HK-2 (cell line): ENCODE measurements at regions not wholly inside any gene's neighbourhood (a gene's known extent, or its start where the extent isn't known, plus 50 kb on each side); places are given as distances from the start of the nearest gene placed in this dataset.
"Not testable (repeated sequence)": the region's sequence is repeated elsewhere in the genome, so short reads cannot be mapped to it uniquely, and the experiment has no call there.

Source experiments
- DNase-seq: peaks from one replicate; pipeline ENCODE4 v3.0.0-alpha.2; 2018; ENCODE audit not compliant: unreplicated experiment

- no peak for DNase-seq
Observed at GRCh38 chr2:34204560-34204959, 605.5 kb upstream of the FAM98A start.

GRCh38 chr2:34201099-34201498 is 602.0 kb upstream of the FAM98A start:
- no peak for DNase-seq

DNA sequence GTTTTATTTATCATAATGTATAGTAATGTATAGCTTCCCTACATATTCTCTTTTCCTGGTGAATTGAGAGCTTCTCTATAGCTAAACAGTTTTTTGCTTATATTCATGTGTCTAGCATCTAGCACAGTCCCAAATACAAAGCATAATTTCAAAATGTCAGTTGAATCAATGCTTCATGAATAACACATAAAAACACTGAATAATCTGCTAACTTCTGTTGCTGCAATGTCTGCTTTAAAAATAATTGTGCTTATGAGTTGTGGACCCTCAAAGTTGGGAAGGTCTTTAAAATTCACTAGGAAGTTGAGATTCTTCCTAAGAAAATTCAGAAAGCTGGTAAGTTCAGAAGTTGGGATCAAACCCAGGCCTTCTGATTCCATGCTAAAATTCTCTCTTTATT is 600.9 kb upstream of the FAM98A start:
- DNase-seq, result no peak

DNA sequence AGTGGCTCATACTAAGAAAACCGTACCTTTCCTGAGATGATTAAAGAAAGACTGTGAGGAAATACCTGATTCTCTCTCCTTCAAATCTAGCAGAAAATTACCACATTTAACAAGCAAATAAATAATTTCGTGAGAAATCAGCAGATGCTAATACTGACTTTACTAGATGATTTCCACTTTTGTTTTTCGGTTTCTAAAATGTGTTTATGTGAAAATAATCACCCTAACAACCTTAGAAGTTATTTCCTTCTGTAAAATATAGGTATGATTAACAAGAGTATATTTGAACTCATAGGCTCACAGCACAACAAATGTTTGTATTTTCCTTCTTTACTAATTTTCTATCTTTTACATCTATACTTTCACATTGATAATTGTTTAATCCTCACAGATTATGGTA is 594.1 kb upstream of the FAM98A start:
- DNase-seq, result no peak

DNA sequence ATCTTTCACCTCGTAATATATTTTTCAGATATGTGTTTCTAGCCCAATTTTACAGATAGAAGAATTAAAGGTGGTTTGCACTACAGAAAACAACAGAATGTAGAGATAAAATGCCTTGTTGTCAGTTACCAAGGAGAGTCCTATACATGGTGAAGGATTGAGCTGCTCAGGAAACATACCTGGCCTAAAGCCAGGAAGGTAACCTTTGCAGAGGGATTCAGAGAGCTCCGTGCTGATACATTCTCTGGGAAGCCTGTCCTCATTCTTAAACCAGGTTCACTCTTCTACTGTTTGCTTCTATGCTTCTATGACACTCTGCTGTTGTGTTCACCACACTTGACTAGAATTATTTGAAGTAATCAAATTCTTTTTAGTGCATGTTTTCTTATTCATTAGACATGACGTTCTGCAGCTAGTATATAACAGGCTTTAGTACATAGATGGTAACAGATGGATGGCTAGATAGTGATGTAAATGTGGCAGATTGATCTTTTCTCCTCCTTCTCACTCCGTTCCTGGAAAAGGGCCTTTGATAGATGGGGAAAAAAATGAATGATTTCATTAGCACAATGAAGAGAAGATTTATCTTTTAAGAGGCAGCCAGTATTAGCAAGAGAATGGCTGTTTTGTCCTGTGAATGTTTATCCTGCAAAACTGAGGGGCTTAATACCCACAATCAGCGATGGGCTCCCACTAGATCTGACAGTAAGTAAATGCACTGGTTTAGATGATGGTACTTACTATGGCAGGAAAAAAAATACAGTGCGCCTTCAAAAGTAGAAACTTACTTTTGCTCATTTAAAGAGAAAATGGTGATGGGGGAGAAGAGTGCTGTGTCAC is 589.6 kb upstream of the FAM98A start:
- no peak for DNase-seq

- no peak for DNase-seq
Observed at GRCh38 chr2:34179511-34179910, 580.4 kb upstream of the FAM98A start.

DNA sequence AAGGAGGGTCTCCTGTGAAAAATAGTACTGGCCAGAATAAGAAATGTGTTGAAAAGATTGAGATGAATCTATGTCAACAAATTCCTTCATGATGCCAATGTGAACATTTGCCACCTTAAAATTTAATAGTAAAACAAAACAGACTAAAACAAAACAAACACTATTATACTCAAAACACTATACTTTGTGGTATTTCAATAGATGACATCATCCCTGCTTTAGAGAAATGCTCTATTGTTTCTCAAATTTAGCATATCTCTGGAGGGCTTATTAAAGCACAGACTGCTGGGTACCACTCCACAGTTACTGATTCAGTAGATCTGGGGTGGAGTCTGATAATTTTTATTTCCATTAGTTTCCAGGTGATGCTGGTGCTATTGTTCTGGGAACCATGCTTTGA is 579.4 kb upstream of the FAM98A start:
- no peak for DNase-seq

DNA sequence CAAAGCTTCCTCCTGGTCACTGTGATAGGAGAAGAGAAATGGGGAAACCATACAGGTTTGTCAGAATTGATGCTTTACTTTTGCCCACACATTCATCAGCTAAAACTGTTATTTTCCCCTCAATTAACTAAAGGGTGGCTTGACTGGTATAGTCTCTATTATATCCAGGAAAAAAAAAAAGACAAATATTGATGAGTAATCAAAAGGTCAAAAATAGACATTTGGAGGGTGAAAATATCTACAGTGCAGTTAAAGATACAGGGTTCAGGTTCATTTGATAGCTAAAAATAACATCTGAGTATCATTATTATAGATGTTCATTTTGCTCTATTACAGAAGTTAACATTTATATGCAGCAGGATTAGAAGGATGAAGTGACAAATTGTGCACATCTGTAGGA is 577.6 kb upstream of the FAM98A start:
- DNase-seq, result no peak

DNA sequence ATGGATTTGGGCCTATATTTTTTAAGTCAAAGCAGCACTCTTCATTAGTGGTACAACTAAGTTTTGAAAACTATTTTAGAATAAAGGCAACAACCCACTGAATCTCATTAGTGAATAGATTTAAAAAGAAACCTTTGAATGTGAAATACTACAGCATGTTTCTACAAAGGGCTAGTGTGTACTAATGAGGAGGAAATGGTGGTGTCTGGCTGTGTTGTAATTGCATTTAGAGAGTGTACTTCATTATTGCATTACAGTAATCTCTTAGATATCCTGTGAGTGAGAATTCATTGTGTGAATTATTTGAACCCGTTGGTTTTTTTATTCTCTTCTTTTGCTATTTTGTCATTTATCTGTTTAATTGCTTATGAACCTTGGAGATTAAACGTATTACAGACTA is 575.4 kb upstream of the FAM98A start:
- DNase-seq, result no peak

GRCh38 chr2:34162231-34162630 is 563.1 kb upstream of the FAM98A start:
- DNase-seq, result peak; percentile 20

DNA sequence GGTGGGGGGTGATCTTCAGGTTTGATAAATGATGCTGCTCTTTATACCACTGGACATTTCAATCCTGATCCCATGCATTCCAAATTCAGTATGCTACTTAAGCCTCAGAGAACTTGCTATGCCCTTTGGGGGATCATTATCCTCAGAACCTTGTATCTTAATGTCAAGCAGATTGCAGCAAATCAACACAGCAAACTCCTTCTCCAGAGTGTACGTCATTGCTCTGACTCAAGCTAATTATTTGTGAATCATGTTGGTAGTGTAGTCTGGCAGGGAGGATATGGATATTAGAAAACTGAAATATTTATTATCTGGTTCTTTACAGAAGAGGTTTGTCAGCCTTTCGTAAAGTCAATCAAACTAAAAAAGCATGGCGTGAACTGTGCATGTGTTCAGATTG is 562.5 kb upstream of the FAM98A start:
- DNase-seq, result no peak

- DNase-seq, result no peak
Observed at GRCh38 chr2:34159901-34160300, 560.8 kb upstream of the FAM98A start.

GRCh38 chr2:34153484-34153883 is 554.4 kb upstream of the FAM98A start:
- DNase-seq, result no peak

GRCh38 chr2:34147780-34148179 is 548.7 kb upstream of the FAM98A start:
- no peak for DNase-seq

- DNase-seq, result no peak
Observed at GRCh38 chr2:34143149-34143548, 544.0 kb upstream of the FAM98A start.

- not testable (repeated sequence) for DNase-seq
Observed at GRCh38 chr2:34142531-34143008, 543.5 kb upstream of the FAM98A start.

DNA sequence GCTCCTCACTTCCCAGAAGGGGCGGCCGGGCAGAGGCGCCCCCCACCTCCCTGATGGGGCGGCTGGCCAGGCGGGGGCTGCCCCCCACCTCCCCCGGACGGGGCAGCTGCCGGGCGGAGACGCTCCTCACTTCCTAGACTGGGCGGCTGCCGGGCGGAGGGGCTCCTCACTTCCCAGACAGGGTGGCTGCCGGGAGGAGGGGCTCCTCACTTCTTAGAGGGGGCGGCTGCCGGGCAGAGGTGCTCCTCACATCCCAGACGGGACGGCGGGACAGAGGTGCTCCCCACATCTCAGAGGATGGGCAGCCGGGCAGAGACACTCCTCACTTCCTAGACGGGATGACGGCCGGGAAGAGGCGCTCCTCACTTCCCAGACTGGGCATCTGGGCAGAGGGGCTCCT is 534.0 kb upstream of the FAM98A start:
- not testable (repeated sequence) for DNase-seq

DNA sequence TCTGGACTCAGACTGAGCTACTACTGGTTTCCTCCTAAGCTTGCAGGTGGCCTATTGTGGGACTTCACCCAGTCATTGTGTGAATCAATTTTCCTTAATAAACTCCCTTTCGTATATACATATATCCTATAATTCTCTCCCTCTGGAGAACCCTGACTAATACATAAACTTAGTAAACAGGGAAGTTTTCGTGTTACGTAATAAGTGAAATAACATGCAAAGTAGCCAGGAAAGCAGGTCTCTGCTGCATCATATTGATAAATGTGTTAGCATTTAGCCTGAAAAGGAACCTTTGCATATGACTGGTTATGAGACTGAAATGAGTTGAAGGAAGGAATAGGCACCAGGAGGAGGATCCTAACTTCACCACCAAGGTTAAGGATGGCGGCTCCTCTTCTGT is 527.2 kb upstream of the FAM98A start:
- DNase-seq, result no peak

DNA sequence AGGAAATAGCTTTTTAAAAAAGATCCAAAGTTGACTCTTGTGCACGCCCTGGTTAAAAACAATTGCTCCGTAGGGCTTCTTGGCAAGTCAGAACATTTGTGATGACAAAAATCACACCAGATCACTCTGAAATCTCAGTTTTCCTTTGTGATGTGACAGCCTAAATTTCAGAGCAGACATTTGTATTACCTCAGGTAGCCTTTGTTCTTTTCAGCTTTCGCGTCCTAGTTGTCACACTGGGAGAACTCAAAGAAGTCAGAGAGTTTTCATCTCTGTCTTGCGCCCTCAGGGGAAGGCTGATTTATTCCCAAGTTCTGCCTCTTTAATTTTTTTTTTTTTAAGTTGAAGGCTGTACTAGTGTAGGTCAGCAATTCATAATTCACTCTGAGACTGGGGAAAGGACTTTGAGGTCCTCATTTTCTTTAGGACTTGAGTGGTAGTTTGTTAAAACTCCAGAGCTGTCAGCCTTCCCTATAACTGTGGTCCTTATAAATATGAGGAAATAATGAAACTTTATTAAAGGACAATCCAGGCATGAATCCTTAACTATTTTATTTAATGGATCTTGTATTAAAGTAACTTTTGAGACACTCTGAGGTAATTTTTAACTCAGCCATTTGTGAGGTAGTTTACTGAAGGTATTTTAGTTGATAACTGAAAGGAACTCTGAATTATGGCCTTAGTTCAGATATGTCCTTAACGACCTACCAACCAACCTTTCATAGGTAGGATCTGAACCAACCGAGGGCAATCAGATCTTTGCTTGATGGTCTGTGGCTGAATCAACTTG is 525.1 kb upstream of the FAM98A start:
- no peak for DNase-seq

GRCh38 chr2:34121076-34121475 is 522.0 kb upstream of the FAM98A start:
- DNase-seq, result no peak

GRCh38 chr2:34115076-34115475 is 516.0 kb upstream of the FAM98A start:
- DNase-seq, result no peak

GRCh38 chr2:34112161-34112560 is 513.1 kb upstream of the FAM98A start:
- DNase-seq, result no peak

- no peak for DNase-seq
Observed at GRCh38 chr2:34110392-34110791, 511.3 kb upstream of the FAM98A start.
